Epithelial cell of proximal tubule (primary cell): ENCODE measurements at regions not wholly inside any gene's neighbourhood (a gene's known extent, or its start where the extent isn't known, plus 50 kb on each side); places are given as distances from the start of the nearest gene placed in this dataset.
"Not testable (repeated sequence)": the region's sequence is repeated elsewhere in the genome, so short reads cannot be mapped to it uniquely, and the experiment has no call there.

ENCODE experiments used
- DNase-seq: peaks from one replicate; pipeline ENCODE4 v3.0.0-alpha.2; 2011; ENCODE audit warnings: low read depth
- H3K4me3 ChIP-seq: 2 replicates; pipeline ENCODE4 v1.5.1; 2011; ENCODE audit warnings: low read depth, mild to moderate bottlenecking, low read length
- CTCF ChIP-seq: conservative IDR thresholded peaks from 2 replicates; pipeline ENCODE4 v1.5.1; 2012; ENCODE audit warnings: low read depth, mild to moderate bottlenecking, low read length

- DNase-seq = no peak
- H3K4me3 ChIP-seq = no peak overlapping the region
- TF ChIP-seq CTCF = no peak
Observed at GRCh38 chr1:177687544-177687943, 282.3 kb downstream of the SEC16B start.

- no peak for TF ChIP-seq CTCF
Observed at GRCh38 chr1:177686933-177687332, 282.9 kb downstream of the SEC16B start.

GRCh38 chr1:177669161-177669560 is 300.7 kb downstream of the SEC16B start:
- H3K4me3 ChIP-seq = no peak overlapping the region
- DNase-seq = no peak
- TF ChIP-seq CTCF = no peak

More at GRCh38 chr1:177686933-177687332, 282.9 kb downstream of the SEC16B start:
- DNase-seq = no peak
- no peak overlapping the region for H3K4me3 ChIP-seq

- no peak for TF ChIP-seq CTCF
- DNase-seq = no peak
- H3K4me3 ChIP-seq = no peak overlapping the region
Observed at GRCh38 chr1:177665935-177666334, 303.9 kb downstream of the SEC16B start.

GRCh38 chr1:177664742-177665141 is 305.1 kb downstream of the SEC16B start:
- not testable (repeated sequence) for DNase-seq, H3K4me3 ChIP-seq

GRCh38 chr1:177660188-177660587 is 309.7 kb downstream of the SEC16B start:
- no peak for DNase-seq
- no peak for TF ChIP-seq CTCF
- no peak overlapping the region for H3K4me3 ChIP-seq

- no peak for DNase-seq
- no peak overlapping the region for H3K4me3 ChIP-seq
- TF ChIP-seq CTCF = no peak
Observed at GRCh38 chr1:177659281-177659680, 310.6 kb downstream of the SEC16B start.

GRCh38 chr1:177656598-177656997 is 313.3 kb downstream of the SEC16B start:
- DNase-seq = no peak
- TF ChIP-seq CTCF = no peak
- no peak overlapping the region for H3K4me3 ChIP-seq
